Activated naive CD8-positive, alpha-beta T cell treated with anti-CD3 and anti-CD28 coated beads, Interleukin-2, amount 50 U/mL, for 16 hours (primary cell): ENCODE measurements at regions not wholly inside any gene's neighbourhood (a gene's known extent, or its start where the extent isn't known, plus 50 kb on each side); places are given as distances from the start of the nearest gene placed in this dataset.

Source experiments
- DNase-seq: peaks from one replicate; pipeline ENCODE4 v3.0.0-alpha.2; 2020; ENCODE audit warnings: low read depth, low spot score

DNA sequence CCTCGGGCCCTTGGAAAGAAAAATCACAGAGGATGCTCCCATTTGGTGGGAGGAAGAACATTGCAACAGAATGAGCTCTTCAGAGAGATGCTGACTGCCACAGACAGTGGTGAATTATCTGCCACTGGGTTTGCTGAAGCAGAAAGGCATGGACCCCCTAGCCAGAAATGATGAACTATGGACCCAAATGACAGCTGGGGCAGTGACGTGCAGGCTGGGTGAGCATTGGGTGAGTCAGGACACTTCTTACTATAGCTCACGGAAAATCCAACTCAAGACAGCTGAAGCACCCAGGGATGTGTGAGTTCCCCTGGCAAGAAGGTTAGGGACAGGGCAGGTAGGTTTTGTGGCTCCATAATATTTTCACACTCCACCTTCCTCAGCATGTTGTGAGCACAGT lies 993.2 kb downstream of the BCL11B start:
- no peak for DNase-seq

GRCh38 chr14:98280436-98280835 lies 991.6 kb downstream of the BCL11B start:
- DNase-seq = no peak

- DNase-seq = no peak
These were observed 983.2 kb downstream of the BCL11B start for GRCh38 chr14:98288825-98289224.

DNA sequence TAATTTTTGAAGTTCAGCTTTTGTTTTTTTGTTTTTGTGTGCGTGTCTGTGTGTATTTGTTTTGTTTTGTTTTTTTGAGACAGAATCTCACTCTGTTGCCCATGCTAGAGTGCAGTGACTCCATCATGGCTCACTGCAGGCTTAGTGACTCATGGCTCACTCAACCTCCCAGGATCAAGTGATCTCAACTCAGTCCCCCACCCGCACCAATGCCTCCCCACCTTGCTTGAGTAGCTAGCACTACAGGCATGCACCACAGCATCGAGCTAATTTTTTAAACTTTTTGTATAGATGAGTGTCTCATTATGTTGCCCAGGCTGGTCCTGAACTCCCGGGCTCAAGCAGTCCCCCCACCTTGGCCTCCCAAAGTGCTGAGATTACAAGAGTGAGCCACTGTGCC lies 981.4 kb downstream of the BCL11B start:
- DNase-seq = no peak

DNA sequence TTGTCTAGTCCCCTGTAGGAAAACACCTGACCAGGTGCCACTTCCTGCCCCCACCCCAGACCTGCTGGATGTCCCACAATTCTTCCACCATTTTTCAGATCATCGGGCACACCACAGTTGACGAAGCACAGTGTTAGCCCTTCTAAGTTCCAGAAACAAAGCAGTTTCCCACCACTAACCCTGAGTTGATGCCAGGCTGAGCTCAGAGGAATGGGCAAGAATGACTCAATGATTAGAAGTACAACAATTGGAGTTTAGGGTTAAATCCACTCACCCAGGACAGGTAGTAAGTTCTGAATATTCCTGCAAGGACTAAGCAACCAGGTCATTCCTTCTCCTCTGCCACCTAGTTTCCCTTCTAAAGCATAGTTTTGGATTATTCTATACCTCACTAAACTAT lies 979.8 kb downstream of the BCL11B start:
- DNase-seq = no peak

DNA sequence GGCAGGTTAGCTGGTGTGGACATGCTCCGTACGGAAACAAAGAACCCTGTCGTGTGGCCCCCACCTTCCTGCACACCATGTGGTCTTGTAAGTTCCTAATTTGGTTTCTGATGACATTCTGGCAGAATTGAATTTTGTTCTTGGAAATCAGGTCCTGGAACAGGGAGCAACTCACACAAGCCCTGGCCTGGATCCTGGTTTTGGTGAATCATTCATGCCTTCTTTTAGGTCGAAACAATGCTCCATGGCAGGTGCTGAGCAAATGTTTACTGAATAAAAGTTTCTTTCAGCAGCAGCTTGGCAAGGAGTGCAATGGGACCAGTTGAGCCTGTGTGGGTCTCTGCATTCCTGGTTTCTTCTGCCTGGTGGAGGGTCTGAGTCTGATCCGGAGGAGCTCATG lies 978.4 kb downstream of the BCL11B start:
- no peak for DNase-seq

DNA sequence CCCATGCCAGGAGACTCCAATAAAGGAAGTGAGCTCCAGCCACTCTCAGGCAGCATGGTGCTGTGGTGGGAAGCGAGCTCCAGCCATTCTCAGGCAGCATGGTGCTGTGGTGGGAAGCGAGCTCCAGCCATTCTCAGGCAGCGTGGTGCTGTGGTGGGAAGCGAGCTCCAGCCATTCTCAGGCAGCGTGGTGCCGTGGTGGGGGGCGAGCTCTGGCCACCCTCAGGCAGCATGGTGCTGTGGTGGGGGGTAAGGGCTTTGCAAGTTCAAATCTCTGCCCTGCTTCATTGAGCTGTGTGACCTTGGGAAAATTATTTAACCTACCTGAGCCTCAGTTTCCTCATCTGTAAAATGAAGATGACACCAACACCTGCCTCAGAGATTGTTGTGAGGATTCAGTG lies 975.1 kb downstream of the BCL11B start:
- DNase-seq = no peak

- no peak for DNase-seq
These were observed 974.4 kb downstream of the BCL11B start for GRCh38 chr14:98297567-98297966.

DNA sequence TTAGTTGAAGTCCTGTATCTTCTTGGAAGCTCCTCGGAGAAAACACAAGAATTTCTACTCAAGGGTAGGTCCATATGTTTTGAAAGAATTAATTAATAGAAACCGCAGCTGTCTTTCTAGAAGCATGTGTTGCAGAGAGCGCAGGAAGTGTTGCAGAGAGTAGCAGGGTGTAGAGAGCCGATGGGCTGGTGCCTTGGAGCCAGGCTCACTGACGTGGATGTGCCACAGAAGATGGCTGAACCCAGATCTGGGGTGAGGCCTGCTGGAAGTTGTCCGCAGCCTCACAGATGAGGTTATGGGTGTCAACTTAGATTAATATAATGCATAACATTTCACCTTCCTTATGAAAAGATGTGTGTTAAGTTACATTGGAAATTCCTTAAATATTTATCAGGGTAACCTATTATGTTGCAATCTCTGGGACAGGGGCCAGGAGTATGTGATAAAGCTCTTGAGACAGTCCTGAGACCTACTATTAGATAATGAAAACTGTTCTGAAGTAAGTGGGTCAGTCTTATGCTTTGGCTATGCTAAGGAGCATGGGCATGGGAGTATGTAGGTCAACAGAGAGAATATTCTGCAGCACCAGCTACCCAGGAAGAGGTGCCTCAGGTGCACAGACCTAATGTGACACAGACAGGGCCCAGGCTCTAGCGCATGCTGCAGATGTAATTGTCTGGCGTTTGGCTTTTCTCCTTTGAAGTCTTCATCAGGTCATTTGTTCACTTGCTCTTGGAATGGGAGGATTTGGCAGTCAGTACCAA lies 973.3 kb downstream of the BCL11B start:
- no peak for DNase-seq

- DNase-seq = no peak
These were observed 970.3 kb downstream of the BCL11B start for GRCh38 chr14:98301681-98302080.

DNA sequence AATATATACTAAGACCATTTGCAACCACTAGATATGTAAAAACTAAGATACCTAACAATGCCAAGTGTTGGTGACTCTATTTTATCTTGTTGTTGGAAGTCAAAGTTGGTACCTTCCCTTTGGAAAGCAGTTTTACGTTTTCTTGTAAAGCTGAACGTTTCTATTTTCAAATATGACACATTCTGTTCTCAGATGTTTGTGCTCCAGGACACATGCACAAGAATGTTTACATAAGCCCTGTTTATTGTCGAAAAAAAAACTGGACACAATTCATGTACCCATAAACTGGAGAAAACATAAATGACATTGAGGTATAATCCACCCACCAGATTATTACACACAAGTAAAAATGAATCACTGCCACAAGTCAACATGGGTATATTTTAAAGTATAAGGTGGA lies 967.4 kb downstream of the BCL11B start:
- no peak for DNase-seq

DNA sequence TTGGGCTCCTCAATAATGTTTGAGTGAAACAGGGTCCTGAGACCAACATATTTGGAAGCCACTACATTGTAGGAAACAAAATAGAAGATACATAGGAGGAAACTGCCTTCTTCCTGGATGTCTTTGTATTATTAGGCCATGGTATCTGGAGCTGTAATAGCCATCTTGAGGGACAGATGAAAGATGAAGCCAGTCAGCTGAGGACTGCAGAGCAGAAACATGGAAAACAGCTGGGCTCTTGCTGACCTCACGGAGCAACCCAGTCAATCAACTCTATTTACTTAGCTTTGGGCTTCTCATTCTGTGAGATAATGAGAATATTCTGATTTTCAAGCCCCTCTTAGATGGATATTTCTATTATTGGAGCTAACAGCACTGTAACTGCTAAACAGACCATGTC lies 962.4 kb downstream of the BCL11B start:
- no peak for DNase-seq

- DNase-seq = no peak
These were observed 960.0 kb downstream of the BCL11B start for GRCh38 chr14:98312006-98312405.

DNA sequence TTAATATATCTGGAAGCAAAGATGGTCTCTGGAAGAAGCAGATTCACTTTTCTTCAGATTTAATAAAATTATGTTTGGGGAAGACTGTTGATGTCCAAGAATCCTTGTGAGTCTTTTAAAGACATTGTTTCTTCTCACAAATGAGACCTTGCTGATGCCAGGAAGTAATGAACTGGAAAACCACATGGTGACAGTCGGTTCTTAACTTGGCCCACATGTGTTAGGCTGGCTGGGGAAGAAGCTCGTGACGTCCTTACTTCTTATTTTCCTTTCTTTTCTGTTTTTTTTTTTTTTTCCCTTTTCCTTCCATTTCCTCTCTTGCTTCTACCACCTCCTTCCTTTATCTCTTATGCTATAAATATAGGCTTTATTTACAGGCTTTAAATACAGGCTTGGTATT lies 950.2 kb downstream of the BCL11B start:
- DNase-seq = no peak

GRCh38 chr14:98323836-98324235 lies 948.2 kb downstream of the BCL11B start:
- DNase-seq = no peak

GRCh38 chr14:98325761-98326160 lies 946.2 kb downstream of the BCL11B start:
- no peak for DNase-seq

- DNase-seq = no peak
These were observed 943.5 kb downstream of the BCL11B start for GRCh38 chr14:98328496-98328895.

GRCh38 chr14:98334186-98334585 lies 937.8 kb downstream of the BCL11B start:
- DNase-seq = no peak

- no peak for DNase-seq
These were observed 930.8 kb downstream of the BCL11B start for GRCh38 chr14:98341211-98341610.

DNA sequence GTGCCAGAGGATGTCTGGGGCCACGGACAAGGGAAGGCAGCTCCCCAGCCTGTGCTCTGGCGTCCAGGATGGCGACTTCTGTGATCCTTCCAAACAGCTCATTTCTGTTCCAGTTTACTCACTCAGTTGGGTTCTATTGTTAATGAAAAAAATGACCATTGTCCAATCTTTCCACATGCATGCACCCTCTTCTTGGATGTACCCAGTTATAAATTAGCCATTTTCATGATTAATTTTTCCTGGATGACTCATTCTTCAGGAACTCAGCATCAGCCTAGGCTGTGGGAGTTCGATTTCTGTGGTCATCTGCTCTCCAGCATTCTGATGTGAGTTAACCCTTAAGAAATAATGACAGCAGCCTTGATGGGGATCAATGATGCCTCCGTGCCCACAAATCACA lies 926.8 kb downstream of the BCL11B start:
- DNase-seq = no peak

- DNase-seq = no peak
These were observed 924.3 kb downstream of the BCL11B start for GRCh38 chr14:98347686-98348085.

DNA sequence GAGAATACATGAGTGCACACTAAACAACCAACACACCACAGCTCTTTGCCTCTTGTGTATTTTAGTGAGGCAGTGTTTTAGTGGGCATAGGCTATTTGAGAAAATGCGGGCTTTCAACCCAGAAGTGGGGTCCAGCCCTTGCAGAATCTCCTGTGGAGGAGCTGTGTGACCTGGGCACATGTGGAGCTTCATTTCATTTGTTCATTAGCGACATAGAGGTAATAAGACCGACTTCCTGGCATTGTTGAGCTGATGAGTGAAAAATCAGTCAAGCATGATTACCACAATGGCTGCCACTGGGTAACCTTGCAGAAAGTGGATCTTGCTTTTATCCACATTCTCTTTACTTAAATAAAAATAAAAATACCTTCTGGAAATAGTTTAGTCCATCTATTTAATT lies 923.5 kb downstream of the BCL11B start:
- DNase-seq = no peak

DNA sequence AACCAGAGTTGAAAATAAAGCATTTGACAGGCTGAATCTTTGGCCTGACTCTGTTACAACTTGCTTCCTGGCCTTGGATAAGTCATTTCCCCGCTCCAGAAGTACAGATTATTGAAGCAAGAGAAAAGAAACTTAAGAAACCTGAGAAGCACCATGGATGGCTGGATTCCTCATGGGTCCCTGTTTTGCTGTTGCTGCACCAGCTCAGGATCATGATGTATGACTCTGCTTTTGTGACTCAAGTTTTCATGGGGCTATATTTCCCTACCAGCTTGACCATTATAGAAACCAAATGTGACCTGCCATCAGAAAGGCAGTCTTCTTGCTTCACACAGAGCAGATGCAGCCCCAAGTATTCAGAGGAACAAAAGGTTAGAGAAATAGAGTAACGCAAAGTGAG lies 921.8 kb downstream of the BCL11B start:
- DNase-seq = no peak

GRCh38 chr14:98364961-98365360 lies 907.0 kb downstream of the BCL11B start:
- DNase-seq = no peak
